Osteocyte (in vitro differentiated cells): ENCODE measurements at regions not wholly inside any gene's neighbourhood (a gene's known extent, or its start where the extent isn't known, plus 50 kb on each side); places are given as distances from the start of the nearest gene placed in this dataset.
A peak's percentile ranks its signal among the peaks of the same experiment; 100 is the strongest.

Experiments used
- DNase-seq: peaks from one replicate; pipeline ENCODE4 v3.0.0; 2021; ENCODE audit warnings: mixed read lengths; ENCODE audit not compliant: unreplicated experiment; ENCODE audit errors: extremely low spot score
- H3K27ac Mint-ChIP-seq: one replicate; pipeline ENCODE4 v1.8.0; 2021; ENCODE audit warnings: mild to moderate bottlenecking, mixed read lengths; ENCODE audit not compliant: unreplicated experiment
- H3K27me3 Mint-ChIP-seq: one replicate; pipeline ENCODE4 v1.8.0; 2021; ENCODE audit warnings: mixed read lengths; ENCODE audit not compliant: unreplicated experiment
- H3K36me3 Mint-ChIP-seq: one replicate; pipeline ENCODE4 v1.8.0; 2021; ENCODE audit warnings: mixed read lengths; ENCODE audit not compliant: unreplicated experiment
- H3K4me1 Mint-ChIP-seq: one replicate; pipeline ENCODE4 v1.8.0; 2021; ENCODE audit warnings: mixed read lengths; ENCODE audit not compliant: unreplicated experiment
- H3K4me3 Mint-ChIP-seq: one replicate; pipeline ENCODE4 v1.8.0; 2021; ENCODE audit warnings: mild to moderate bottlenecking, moderate library complexity, mixed read lengths; ENCODE audit not compliant: unreplicated experiment
- H3K9me3 Mint-ChIP-seq: one replicate; pipeline ENCODE4 v1.8.0; 2021; ENCODE audit warnings: mixed read lengths; ENCODE audit not compliant: unreplicated experiment
- CTCF ChIP-seq: fragments of 200-600 bp; sonication (generic); IDR thresholded peaks from 2 replicates; pipeline ENCODE4 v1.5.0; 2021; ENCODE audit warnings: antibody characterized with exemption, mild to moderate bottlenecking, moderate library complexity

- no peak for DNase-seq
- Mint-ChIP-seq H3K27me3 (no peaks in the 10 kb centered on the region), H3K9me3 (no peaks in the 10 kb centered on the region), H3K4me3 (no peak overlapping the region), H3K36me3 (peaks cover 3% of the 10 kb centered on the region), H3K27ac (no peak overlapping the region), H3K4me1 (peaks cover 28% of the 10 kb centered on the region)
- no peak for TF ChIP-seq CTCF
Measured at GRCh38 chr6:26231006-26231587, 133.9 kb upstream of the BTN3A2 start.

- Mint-ChIP-seq H3K9me3 (no peaks in the 10 kb centered on the region), H3K4me3 (peak overlapping the region; percentile 1)
- no peak for TF ChIP-seq CTCF
Measured at GRCh38 chr6:26232306-26232939, 132.6 kb upstream of the BTN3A2 start.

GRCh38 chr6:26232940-26233648 lies 131.9 kb upstream of the BTN3A2 start:
- no peak for DNase-seq
- Mint-ChIP-seq H3K9me3 (no peaks in the 10 kb centered on the region), H3K27me3 (no peaks in the 10 kb centered on the region), H3K4me1 (peaks cover 22% of the 10 kb centered on the region), H3K27ac (peak overlapping the region; percentile 94), H3K4me3 (peak overlapping the region; percentile 80), H3K36me3 (no peaks in the 10 kb centered on the region)
- no peak for TF ChIP-seq CTCF

More at GRCh38 chr6:26232306-26232939, 132.6 kb upstream of the BTN3A2 start:
- H3K36me3 Mint-ChIP-seq = no peaks in the 10 kb centered on the region
- no peaks in the 10 kb centered on the region for H3K27me3 Mint-ChIP-seq
- no peak for DNase-seq
- no peak overlapping the region for H3K27ac Mint-ChIP-seq
- H3K4me1 Mint-ChIP-seq = peaks cover 22% of the 10 kb centered on the region

- H3K4me1 Mint-ChIP-seq = peaks cover 22% of the 10 kb centered on the region
- H3K27ac Mint-ChIP-seq = peak overlapping the region; percentile 94
- H3K9me3 Mint-ChIP-seq = no peaks in the 10 kb centered on the region
- peak overlapping the region; percentile 80 for H3K4me3 Mint-ChIP-seq
- TF ChIP-seq CTCF = no peak
- no peak for DNase-seq
- H3K36me3 Mint-ChIP-seq = no peaks in the 10 kb centered on the region
- H3K27me3 Mint-ChIP-seq = no peaks in the 10 kb centered on the region
Measured at GRCh38 chr6:26233649-26234420, 131.2 kb upstream of the BTN3A2 start.
